HK-2 (cell line): ENCODE measurements at regions not wholly inside any gene's neighbourhood (a gene's known extent, or its start where the extent isn't known, plus 50 kb on each side); places are given as distances from the start of the nearest gene placed in this dataset.

Experiments
- DNase-seq: peaks from one replicate; pipeline ENCODE4 v3.0.0-alpha.2; 2018; ENCODE audit not compliant: unreplicated experiment

- no peak for DNase-seq
Observed at GRCh38 chr10:123557366-123558108, 108.6 kb upstream of the GPR26 start.

GRCh38 chr10:123558651-123559050, 107.5 kb upstream of the GPR26 start:
- no peak for DNase-seq

- DNase-seq = peak; percentile 85
Observed at GRCh38 chr10:123559066-123559822, 106.9 kb upstream of the GPR26 start.

GRCh38 chr10:123559823-123560092, 106.4 kb upstream of the GPR26 start:
- DNase-seq = no peak

GRCh38 chr10:123560301-123561140, 105.6 kb upstream of the GPR26 start:
- DNase-seq = no peak

- no peak for DNase-seq
Observed at GRCh38 chr10:123561141-123561440, 105.1 kb upstream of the GPR26 start.

- DNase-seq = no peak
Observed at GRCh38 chr10:123562387-123562786, 103.8 kb upstream of the GPR26 start.

GRCh38 chr10:123562811-123563580, 103.2 kb upstream of the GPR26 start:
- DNase-seq = no peak

GRCh38 chr10:123563581-123563855, 102.6 kb upstream of the GPR26 start:
- DNase-seq = no peak

- no peak for DNase-seq
Observed at GRCh38 chr10:123563994-123564393, 102.2 kb upstream of the GPR26 start.

GRCh38 chr10:123564631-123565030, 101.5 kb upstream of the GPR26 start:
- no peak for DNase-seq

GRCh38 chr10:123565691-123566660, 100.2 kb upstream of the GPR26 start:
- no peak for DNase-seq

GRCh38 chr10:123567984-123568739, 98.0 kb upstream of the GPR26 start:
- no peak for DNase-seq

- no peak for DNase-seq
Observed at GRCh38 chr10:123568751-123569150, 97.4 kb upstream of the GPR26 start.

- no peak for DNase-seq
Observed at GRCh38 chr10:123569436-123570035, 96.6 kb upstream of the GPR26 start.

- no peak for DNase-seq
Observed at GRCh38 chr10:123570051-123570897, 95.9 kb upstream of the GPR26 start.

GRCh38 chr10:123570898-123571515, 95.1 kb upstream of the GPR26 start:
- DNase-seq = no peak

GRCh38 chr10:123571978-123572377, 94.2 kb upstream of the GPR26 start:
- no peak for DNase-seq
